ENCODE measurements at regions not wholly inside any gene's neighbourhood (a gene's known extent, or its start where the extent isn't known, plus 50 kb on each side); places are given as distances from the start of the nearest gene placed in this dataset.

- TF ChIP-seq EZH2 (IDR thresholded peaks at IDR 0.05; ENCODE audit: low read length, unreplicated experiment) (no peak), CTCF (conservative IDR thresholded peaks at IDR 0.05; ENCODE audit: low read depth, low read length) (no peak)
These were observed 1129.3 kb downstream of the SLITRK5 start for GRCh38 chr13:88800505-88800904.
